Stomach smooth muscle (tissue), 2 donors: ENCODE measurements at regions not wholly inside any gene's neighbourhood (a gene's known extent, or its start where the extent isn't known, plus 50 kb on each side); places are given as distances from the start of the nearest gene placed in this dataset.
"Not testable (repeated sequence)": the region's sequence is repeated elsewhere in the genome, so short reads cannot be mapped to it uniquely, and the experiment has no call there.

Source experiments
- H3K27ac ChIP-seq: one replicate; pipeline ENCODE4 v1.7.0; 2013; ENCODE audit warnings: mild to moderate bottlenecking, low read length, inconsistent platforms
- H3K27me3 ChIP-seq, 2 donors: one replicate each; pipeline ENCODE4 v1.7.0; 2013; ENCODE audit warnings: low read length in 2 of 2; ENCODE audit not compliant: insufficient read depth in 2 of 2, control insufficient read depth in 1 of 2
- H3K36me3 ChIP-seq, 2 donors: one replicate each; pipeline ENCODE4 v1.7.0; 2013; ENCODE audit warnings: low read length in 2 of 2; ENCODE audit not compliant: control insufficient read depth in 2 of 2, insufficient read depth in 2 of 2
- H3K4me1 ChIP-seq: one replicate; pipeline ENCODE4 v1.7.0; 2013; ENCODE audit warnings: low read length; ENCODE audit not compliant: control insufficient read depth, insufficient read depth
- H3K4me3 ChIP-seq, 2 donors: one replicate each; pipeline ENCODE4 v1.7.0; 2013; ENCODE audit warnings: low read length in 2 of 2
- H3K9ac ChIP-seq, 2 donors: one replicate each; pipeline ENCODE4 v1.7.0; 2013; ENCODE audit warnings: low read length in 2 of 2, mild to moderate bottlenecking in 1 of 2
- H3K9me3 ChIP-seq, 2 donors: one replicate each; pipeline ENCODE4 v1.7.0; 2013; ENCODE audit warnings: low read length in 2 of 2; ENCODE audit not compliant: control insufficient read depth in 2 of 2
- donor health status: healthy.
- donor health status: Pancreatic carcinoma.

- H3K36me3 ChIP-seq, H3K27ac ChIP-seq, H3K9me3 ChIP-seq, H3K4me3 ChIP-seq, H3K4me1 ChIP-seq, H3K27me3 ChIP-seq, H3K9ac ChIP-seq: not testable (repeated sequence)
Observed at GRCh38 chr9:87041553-87042235, 94.4 kb upstream of the GAS1 start.

- not testable (repeated sequence) for H3K4me3 ChIP-seq, H3K27me3 ChIP-seq, H3K4me1 ChIP-seq, H3K27ac ChIP-seq, H3K9ac ChIP-seq, H3K36me3 ChIP-seq, H3K9me3 ChIP-seq
Observed at GRCh38 chr9:87049929-87050608, 102.8 kb upstream of the GAS1 start.

GRCh38 chr9:87054999-87055686 is 107.8 kb upstream of the GAS1 start:
- Histone ChIP-seq H3K9ac (no peak overlapping the region), H3K27ac (no peak overlapping the region), H3K9me3 (no peaks in the 10 kb centered on the region), H3K36me3 (no peaks in the 10 kb centered on the region), H3K27me3 (no peaks in the 10 kb centered on the region), H3K4me3 (no peak overlapping the region), H3K4me1 (no peaks in the 10 kb centered on the region)

- H3K4me3 ChIP-seq, result no peak overlapping the region
- H3K9me3 ChIP-seq, result no peaks in the 10 kb centered on the region
- no peak overlapping the region for H3K27ac ChIP-seq
- no peaks in the 10 kb centered on the region for H3K27me3 ChIP-seq
- no peak overlapping the region for H3K9ac ChIP-seq
- H3K36me3 ChIP-seq, result no peaks in the 10 kb centered on the region
- no peaks in the 10 kb centered on the region for H3K4me1 ChIP-seq
Observed at GRCh38 chr9:87059772-87060171, 112.5 kb upstream of the GAS1 start.

- Histone ChIP-seq H3K27ac (no peak overlapping the region), H3K27me3 (no peaks in the 10 kb centered on the region), H3K9ac (no peak overlapping the region), H3K4me1 (no peaks in the 10 kb centered on the region), H3K36me3 (no peaks in the 10 kb centered on the region), H3K9me3 (no peaks in the 10 kb centered on the region), H3K4me3 (no peak overlapping the region)
Observed at GRCh38 chr9:87062746-87063145, 115.4 kb upstream of the GAS1 start.

DNA sequence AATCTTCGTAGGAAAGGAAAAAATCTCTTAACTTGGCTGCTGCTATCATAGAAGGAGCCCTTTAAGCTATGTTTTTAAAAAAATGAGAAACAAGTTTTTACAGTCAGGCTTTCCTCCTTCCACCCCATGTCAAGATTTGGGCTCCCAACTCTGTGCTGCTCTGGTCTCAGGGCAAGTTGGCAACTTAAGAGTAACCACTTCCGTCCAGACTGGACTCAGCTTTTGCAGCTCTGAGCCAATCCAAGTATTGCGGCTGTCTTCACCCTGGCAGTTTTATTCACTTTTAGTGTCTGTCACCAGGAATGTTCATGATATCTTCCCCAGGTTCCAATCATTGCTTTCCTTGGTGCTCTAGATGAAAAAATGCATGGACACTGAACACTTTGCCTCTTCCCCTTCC is 115.9 kb upstream of the GAS1 start:
- Histone ChIP-seq H3K27ac (no peak overlapping the region), H3K36me3 (no peaks in the 10 kb centered on the region), H3K9me3 (no peaks in the 10 kb centered on the region), H3K27me3 (no peaks in the 10 kb centered on the region), H3K4me3 (no peak overlapping the region), H3K4me1 (no peaks in the 10 kb centered on the region), H3K9ac (no peak overlapping the region)

DNA sequence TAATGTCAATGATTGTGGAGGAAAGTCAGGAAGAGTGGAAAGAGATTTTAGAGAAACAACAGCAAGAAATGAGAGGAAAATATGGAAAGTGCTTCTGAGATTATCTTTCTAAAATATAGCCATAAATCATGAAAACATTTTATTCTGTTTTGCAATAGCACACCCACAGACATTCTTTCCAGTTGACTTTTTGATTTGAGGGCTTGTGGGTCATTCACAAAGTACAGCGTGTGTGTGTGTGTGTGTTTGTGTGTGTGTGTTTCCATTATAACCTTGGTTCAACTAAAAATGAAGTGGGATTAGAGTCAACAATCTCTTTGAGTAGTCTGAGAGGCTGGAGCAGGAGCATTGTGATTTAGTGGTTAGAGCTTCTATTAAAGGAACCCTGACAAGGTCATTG is 116.6 kb upstream of the GAS1 start:
- H3K36me3 ChIP-seq, result no peaks in the 10 kb centered on the region

DNA sequence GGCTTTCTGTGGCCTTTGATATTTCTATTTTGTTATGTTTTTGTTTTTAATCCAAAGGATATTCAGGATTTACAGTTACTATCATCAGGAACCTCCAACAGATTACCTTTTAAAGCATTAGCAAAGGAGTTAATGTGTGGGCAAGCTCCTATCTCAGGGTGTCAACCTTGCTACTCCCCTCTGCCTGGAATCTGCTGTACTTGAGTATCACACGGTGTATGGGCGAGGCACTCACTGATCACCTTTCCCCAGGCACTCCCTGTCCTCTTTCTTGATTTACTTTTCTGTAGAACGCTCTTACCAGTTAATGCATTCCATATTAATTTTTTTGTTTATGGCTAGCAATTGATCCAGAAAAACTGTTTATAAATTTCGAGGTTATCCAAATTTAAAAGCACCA is 117.0 kb upstream of the GAS1 start:
- Histone ChIP-seq H3K9ac (no peak overlapping the region), H3K36me3 (no peaks in the 10 kb centered on the region), H3K4me3 (no peak overlapping the region), H3K27me3 (no peaks in the 10 kb centered on the region), H3K4me1 (no peaks in the 10 kb centered on the region), H3K9me3 (no peaks in the 10 kb centered on the region), H3K27ac (no peak overlapping the region)

More for the DNA sequence above, 116.6 kb upstream of the GAS1 start:
- Histone ChIP-seq H3K9ac (no peak overlapping the region), H3K27ac (no peak overlapping the region), H3K9me3 (no peaks in the 10 kb centered on the region), H3K27me3 (no peaks in the 10 kb centered on the region), H3K4me3 (no peak overlapping the region), H3K4me1 (no peaks in the 10 kb centered on the region)

GRCh38 chr9:87065981-87066380 is 118.7 kb upstream of the GAS1 start:
- H3K27ac ChIP-seq, result no peak overlapping the region
- H3K36me3 ChIP-seq, result no peaks in the 10 kb centered on the region
- H3K9me3 ChIP-seq, result no peaks in the 10 kb centered on the region
- no peaks in the 10 kb centered on the region for H3K4me1 ChIP-seq
- no peak overlapping the region for H3K9ac ChIP-seq
- H3K4me3 ChIP-seq, result no peak overlapping the region
- no peaks in the 10 kb centered on the region for H3K27me3 ChIP-seq

GRCh38 chr9:87067426-87067825 is 120.1 kb upstream of the GAS1 start:
- H3K4me1 ChIP-seq, result no peaks in the 10 kb centered on the region
- no peak overlapping the region for H3K9ac ChIP-seq
- no peak overlapping the region for H3K4me3 ChIP-seq
- H3K27me3 ChIP-seq, result no peaks in the 10 kb centered on the region
- no peaks in the 10 kb centered on the region for H3K36me3 ChIP-seq
- H3K9me3 ChIP-seq, result no peaks in the 10 kb centered on the region
- H3K27ac ChIP-seq, result no peak overlapping the region
